Stimulated activated naive CD8-positive, alpha-beta T cell treated with anti-CD3 and anti-CD28 coated beads, Interleukin-15, Interleukin-2, amounts not matched to agents 100 U/mL and 50 U/mL, for 24 hours (primary cell): ENCODE measurements at regions not wholly inside any gene's neighbourhood (a gene's known extent, or its start where the extent isn't known, plus 50 kb on each side); places are given as distances from the start of the nearest gene placed in this dataset.
"Not testable (repeated sequence)": the region's sequence is repeated elsewhere in the genome, so short reads cannot be mapped to it uniquely, and the experiment has no call there.

Experiments
- ATAC-seq: fragments of 150-1000 bp; cut with Tn5 transposase; one replicate; pipeline ENCODE4 v1.10.0; 2021
- DNase-seq: peaks from one replicate; pipeline ENCODE4 v3.0.0; 2021

DNA sequence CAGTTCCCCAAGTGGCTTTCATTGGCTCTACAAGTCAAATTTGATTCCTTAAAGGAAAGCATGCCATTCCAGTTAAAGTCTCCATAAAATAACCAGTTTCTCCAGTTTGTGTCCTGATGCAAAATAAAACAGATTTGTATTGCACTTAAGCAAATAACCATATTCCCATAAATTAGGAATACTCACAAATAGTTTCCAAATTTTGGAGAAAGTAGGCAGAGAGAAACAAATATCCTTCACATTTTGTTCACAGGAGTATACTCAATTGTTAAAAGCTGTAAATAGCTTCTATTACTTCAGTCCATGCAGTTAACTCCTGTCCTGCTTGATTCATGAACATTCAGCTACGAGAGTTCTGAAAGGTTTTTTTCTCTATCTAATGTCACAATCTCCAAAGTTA lies 281.4 kb upstream of the RGS17 start:
- ATAC-seq (no peak), DNase-seq (no peak)

DNA sequence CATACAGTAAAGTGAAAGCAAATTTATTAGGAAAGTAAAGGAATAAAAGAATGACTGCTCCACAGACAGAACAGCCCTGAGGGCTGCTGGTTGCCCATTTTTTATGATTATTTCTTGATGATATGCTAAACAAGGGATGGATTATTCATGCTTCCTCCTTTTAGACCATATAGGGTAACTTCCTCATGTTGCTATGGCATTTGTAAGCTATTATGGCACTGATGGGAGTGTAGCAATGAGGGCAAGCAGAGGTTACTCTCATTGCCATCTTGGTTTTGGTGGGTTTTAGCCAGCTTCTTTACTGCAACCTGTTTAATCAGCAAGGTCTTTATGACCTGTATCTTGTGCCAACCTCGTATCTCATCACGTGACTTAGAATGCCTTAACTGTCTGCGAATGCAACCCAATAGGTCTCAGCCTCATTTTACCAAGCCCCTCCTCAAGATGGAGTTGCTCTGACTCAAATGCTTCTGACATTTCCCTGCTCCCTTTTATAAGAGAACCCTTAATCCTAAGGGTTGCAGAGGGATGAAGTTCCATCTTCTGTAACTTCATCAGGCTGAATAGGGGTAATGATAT lies 280.1 kb upstream of the RGS17 start:
- ATAC-seq: no peak
- DNase-seq: no peak

DNA sequence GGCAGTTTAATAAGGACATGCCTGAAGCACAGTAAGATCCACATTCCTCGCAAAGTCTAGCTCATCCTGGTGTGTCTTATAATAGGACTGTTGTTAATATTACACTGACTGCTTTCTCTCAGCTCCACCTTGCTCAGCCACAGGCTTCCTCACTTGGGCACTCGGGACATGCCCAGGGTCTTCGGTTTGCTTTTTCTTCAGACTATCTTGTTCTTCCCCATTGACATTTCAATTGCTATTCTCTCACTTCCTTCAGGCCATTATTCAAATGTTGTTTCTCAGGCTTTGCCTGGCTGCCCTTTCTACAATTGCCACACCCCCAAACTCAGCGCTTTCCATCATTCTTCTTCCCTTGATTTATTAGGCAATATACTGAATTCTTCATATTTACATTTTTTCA lies 274.8 kb upstream of the RGS17 start:
- no peak for DNase-seq
- ATAC-seq: no peak

DNA sequence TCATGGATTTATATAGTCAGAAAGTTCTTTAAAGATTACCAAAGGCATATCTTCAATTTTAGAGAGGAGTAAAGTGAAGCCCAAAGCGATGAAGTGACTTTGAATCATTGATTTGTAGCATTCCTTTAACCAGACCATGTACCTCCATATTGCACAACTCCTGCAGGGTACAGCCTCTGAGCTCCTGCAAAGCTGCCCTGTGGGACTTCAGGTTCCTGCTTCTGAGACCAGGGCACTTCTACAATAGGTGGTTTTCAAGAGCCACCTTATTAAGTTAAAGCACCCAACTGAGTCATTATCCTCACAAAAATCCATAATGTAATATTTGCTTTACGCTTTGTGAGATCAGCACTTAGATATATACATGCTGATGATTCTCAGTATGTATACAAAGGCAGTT lies 270.7 kb upstream of the RGS17 start:
- ATAC-seq (no peak), DNase-seq (no peak)

DNA sequence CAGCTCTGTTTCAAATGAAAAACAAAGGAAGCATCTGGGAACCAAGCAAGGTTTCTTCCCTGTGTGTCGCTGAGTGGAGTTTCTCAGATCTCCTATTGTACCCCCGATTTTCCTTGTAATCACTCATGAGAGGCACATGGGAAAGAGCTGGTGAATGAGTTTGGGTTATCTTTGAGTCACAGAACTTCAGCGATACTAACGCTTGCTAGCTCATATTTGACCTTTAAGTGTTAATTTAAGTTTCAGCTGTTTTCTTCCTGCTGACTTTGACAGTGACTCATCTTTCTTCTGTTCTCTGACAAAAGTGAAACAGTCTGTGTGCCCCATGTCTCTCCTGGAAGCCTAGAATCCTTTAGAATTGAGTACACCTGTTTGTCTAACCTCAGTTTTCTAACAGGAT lies 261.1 kb upstream of the RGS17 start:
- ATAC-seq (no peak), DNase-seq (no peak)

DNA sequence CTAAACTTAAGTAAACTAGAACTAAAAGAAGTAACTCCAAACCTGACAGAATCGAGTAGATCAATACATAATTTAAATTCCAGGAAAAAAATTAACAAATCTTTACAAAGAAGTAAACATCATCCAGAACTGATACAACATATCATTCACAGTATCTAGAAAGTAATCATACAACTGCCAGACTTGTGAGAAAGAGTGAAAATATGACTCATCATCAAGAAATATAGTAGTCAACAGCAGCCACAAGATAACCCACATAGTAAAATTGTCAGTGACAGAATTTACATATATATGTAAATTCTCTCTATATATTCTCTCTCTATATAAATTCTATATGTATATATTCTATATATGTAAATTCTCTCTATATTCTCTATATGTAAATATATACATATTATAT lies 242.8 kb upstream of the RGS17 start:
- ATAC-seq: no peak
- DNase-seq: no peak

DNA sequence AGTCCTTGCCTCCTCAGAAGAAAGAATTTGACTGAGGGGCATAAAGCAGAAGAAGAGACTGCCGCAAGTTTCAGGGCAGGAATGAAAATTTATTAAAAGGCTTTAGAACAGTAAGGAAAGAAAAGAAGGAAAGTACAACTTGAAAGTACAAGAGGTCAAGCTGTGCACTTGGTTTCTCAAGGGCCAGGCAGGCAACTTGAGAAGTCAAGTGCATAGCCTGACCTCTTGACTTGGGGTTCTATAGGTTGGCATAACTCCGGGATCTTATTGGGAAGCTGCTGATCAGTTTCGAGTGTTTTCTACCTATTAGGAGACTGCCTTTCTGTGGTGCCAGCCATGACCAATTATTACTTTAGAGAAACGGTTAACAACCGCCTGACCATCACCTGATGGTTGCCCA lies 237.0 kb upstream of the RGS17 start:
- no peak for ATAC-seq
- DNase-seq: no peak

DNA sequence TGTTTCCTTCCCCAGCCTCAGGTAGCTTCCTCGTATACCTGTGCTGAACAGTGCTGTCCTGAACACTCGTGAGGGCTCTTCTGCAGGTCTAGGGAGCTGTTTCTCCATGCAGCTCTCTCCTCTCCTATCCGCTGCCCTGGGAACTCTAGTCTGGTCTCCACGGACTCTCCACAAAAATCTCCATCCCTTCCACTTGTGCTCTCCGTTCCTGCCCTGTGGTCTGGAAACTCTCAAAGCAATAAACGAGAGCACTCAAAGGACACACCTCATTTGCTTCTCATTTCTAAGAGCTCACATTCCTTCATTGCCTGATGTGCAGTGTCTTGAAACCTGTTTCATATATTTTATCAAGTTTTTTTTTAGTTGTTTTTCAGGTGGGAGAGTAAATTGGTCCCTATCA lies 235.9 kb upstream of the RGS17 start:
- no peak for DNase-seq
- ATAC-seq: no peak

DNA sequence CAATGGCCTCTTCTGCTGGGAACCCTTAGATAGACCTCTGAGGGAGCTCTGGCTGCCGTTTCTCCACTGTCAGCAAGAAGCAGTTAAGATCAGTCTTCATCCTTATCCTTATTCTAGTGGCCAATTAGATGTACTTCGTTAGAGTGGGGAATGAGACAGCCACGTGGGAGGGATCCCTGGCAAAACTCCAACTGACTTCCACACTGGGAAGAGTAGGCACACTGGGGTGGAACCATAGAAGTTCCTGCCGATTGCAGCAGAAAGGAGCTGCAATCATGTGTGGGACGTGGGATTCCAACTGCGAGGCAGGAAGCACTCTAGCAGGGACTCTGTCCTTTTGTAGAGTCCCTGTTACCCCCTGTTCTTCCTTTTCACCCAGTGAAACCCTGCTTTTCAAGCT lies 226.3 kb upstream of the RGS17 start:
- ATAC-seq: no peak
- DNase-seq: no peak

DNA sequence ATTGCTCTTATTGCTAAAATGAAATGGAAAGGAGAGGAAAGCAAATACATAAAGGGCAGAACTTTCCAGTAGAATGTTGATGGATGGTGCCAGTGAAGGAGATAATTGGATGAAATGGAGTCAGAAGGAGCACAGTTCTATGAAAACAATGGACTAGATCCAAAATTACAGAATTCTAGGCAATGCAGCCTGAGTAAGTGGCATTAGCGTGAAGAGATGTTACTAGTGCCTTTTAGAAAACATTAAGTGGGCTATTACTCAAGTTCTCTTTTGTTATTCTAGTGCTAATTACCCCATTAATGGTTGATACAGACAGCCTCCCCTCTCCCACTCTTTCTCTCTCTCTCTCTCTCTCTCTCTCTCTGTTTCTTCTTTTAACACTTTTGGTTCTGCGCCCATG lies 209.5 kb upstream of the RGS17 start:
- DNase-seq (no peak), ATAC-seq (no peak)

DNA sequence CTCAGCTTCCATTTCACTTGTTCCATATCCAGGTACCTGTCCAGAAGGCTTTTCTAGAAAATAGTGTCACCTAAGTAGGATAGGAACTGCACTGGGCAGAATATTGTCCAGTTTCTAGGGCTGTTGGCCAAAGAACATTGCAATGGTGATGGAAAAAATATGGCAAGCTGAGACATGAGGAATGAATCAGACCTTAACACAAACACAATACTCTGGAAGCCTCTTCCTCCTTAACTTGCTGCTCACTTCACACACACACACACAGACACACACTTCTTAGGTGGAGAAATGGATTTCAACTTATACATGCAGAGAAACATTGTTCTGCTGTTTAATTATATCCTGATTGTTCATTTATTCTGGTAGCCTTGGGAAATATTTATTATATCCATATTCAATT lies 203.0 kb upstream of the RGS17 start:
- no peak for ATAC-seq
- no peak for DNase-seq

DNA sequence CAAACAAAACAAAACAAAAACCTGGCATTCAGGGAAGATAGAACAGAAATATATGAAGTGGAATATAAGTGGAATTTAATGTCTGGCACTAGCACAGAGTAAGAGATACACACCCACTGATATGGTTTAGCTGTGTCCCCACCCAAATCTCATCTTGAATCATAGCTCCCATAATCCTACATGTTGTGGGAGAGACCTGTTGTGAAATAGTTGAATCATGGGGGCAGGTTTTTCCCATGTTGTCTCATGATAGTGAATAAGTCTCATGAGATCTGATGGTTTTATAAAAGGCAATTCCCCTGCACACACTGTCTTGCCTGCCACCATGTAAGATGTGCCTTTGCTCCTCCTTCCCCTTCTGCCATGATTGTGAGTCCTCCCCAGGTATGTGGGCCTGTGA lies 200.1 kb upstream of the RGS17 start:
- ATAC-seq, DNase-seq: not testable (repeated sequence)

DNA sequence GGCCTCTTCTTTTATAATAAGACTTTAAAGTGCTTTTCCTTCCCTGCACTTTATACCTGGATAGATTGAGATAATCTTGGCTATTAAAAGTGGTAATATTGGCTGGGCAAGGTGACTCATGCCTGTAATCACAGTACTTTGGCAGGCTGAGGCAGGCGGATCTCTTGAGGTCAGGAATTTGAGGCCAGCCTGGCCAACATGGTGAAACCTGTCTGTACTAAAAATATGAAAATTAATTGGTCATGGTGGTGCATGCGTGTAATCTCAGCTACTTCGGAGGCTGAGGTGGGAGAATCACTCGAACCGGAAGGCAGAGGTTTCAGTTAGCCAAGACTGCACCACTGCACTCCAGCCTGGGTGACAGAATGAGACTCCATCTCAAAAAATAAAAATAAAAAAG lies 197.1 kb upstream of the RGS17 start:
- ATAC-seq: no peak
- no peak for DNase-seq

DNA sequence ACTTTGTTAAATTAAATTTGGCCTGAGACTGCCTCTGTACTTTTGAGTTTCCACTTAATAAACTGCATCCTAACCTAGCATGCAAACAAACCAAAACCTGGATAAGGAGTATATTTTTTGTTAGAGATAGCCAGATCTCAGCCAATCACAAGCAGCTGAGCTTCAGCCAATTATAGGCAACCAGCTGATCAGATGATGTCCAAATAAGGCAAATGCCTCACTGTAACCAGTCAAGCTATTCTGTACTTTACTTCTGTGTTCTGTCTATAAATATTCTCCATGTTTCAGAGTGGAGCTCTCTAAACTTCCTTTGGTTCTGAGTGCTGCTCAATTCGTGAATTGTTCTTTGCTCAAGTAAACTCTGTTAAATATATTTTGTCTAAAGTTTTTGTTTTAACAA lies 194.6 kb upstream of the RGS17 start:
- DNase-seq: no peak
- no peak for ATAC-seq

DNA sequence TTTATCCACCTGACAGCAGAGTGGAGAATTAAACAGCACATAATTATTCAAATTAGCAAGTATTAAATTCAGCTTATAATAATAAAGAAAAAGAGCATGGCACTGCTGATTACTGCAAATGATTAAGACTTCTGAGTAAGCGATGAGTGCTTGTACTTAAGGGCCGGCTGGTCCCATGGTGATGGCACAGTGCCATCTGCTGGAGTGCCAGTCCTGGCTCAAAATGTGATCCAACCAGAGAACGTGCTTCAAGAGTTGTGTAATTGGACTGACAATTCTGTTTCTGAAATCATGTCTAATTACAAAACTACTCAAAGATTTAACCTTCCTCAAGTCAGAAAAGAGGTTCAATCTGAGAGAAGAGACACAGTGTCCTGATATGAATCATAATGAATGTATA lies 181.6 kb upstream of the RGS17 start:
- ATAC-seq: no peak
- DNase-seq: peak; percentile 30

DNA sequence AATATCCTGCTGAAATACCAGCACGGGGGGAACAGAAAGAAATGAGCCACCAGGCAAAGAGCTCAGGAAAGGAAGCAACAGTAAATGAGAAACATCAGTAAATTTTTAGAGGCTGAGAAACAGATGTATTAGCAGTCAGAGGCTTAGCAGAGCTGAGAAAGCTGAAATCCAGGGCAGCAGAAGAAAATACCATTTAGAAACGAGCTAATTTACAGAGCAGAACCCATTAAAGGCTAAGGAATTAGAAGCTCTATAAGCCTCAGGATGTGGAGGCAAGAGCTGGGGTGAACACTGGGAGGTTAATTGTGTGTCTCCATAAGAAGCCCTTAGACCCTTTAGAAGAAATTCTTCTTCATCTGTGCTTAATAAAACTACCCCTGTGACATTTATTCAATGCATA lies 178.6 kb upstream of the RGS17 start:
- ATAC-seq (no peak), DNase-seq (no peak)

DNA sequence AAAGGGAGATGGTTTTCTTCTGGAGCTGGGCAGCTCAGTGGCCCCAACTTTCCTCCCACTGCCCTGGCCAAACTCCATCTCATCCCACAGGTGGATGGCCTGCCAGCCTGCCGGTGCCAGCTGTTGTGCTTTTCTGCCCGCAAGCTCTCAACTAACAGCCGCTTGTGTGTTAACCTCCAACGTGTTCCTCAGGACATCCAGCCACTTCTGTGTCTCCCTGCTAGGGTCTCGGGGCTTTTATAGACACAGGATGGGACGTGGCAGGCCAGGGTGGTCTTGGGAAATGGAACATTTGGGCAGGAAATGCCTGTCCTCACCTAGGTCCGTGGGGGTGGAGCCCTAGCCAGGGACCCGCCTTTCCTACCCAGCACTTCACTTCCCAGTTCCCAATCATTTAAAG lies 171.1 kb upstream of the RGS17 start:
- no peak for ATAC-seq

DNA sequence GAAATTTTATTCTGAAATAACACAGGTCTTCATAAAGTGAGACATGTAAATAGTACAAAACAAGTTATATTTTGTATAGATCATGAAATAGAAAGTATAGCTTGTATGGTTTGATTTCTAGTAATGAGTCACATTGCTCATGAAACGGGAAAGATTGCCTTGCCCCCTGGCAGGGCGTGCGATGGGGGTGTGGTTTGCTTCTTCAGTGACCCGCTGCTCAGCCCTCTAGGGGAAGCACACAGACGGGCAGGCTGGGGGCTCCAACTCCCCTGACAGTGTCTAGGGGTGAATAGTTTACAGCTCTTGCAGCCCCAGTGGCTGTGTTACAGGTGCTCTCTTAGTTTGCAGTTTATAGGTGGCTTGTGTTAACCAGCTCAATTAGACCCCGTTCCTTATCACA lies 170.5 kb upstream of the RGS17 start:
- ATAC-seq (no peak), DNase-seq (no peak)

More for the DNA sequence above, 171.1 kb upstream of the RGS17 start:
- no peak for DNase-seq

DNA sequence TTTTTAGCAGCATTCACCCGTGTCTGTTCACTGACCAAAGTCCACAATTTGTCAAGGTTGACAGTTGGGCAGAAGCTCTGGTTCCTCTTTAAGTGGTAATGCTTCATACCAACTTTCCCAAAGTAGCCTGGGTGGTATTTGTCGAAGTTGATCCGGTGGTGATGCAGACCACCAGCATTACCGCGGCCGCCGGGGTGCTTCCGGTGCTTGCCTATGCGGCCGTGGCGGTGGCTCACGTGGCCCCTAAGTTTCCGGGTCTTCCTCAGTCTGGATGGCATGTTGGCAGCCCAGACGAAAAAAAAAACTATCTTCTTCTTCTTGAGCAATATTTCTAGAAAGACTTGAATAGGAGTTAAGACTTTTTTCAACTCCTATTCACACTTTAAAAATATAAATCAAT lies 151.4 kb upstream of the RGS17 start:
- ATAC-seq, DNase-seq: not testable (repeated sequence)

DNA sequence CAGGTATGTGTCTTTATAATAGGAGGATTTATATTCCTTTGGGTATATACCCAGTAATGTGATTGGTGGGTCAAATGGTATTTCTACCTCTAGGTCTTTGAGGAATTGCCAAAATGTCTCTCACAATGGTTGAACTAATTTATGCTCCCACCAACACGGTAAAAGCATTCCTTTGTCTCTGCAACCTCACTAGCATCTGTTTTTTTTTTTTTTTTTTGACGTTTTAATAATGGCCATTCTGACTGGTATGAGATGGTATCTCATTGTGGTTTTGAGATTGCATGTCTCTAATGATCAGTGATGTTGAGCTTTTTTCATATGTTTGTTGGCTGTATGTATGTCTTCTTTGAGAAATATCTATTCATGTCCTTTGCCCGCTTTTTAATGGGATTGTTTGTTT lies 144.9 kb upstream of the RGS17 start:
- ATAC-seq (no peak), DNase-seq (no peak)

DNA sequence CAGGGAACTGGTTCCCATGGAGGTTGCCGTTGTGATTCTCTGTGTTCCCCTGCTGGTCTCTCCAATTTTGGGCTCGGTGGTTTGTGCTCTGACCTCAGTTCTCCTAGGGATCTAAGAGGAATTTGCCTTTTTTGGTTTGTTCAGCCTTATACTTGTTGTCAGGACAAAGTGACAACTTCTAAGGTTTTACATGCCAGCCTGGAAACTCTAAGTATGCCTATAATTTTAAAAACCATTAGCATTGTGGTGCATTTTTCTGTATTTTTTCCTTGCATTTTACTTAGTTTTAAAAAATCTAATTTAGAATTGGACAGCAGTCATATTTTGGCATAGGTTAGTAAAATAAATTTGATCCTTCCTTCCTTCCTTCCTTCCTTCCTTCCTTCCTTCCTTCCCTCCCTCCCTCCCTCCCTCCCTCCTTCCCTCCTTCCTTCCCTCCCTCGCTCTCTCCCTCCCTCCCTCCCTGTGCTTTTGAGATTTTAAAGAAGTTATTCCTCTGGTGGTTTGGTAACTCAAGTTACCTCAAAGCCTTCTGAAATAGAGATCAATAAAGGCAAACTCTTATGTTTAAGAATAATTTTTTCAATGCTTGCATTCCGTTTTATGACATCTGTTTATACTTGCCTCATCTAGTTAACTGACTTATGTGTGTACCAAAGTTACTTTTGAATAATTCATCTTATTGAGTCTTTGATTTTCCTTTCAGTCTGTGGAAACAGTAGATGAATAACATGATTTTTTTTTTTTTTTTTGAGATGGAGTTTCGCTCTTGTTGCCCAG lies 141.3 kb upstream of the RGS17 start:
- DNase-seq (no peak), ATAC-seq (no peak)

DNA sequence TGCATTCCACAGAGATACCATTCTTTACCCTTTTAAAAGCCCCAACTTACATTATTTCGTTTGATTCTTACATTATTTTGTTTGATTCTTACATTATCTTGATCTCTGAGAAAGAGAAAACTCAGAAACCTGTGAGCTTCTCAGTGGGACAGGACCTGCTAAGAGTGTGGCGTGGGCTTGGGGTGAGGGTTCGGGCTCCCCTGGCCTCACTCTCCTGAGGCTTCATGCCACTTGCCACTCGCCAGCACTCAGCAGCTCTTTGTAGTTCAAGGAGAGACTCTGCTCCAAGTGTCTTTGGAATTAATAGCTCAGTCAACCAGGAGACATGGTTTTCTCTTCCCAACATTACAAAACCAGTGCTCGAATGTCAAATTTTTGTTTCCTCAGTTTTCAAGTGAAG lies 132.4 kb upstream of the RGS17 start:
- no peak for ATAC-seq
- DNase-seq: no peak

DNA sequence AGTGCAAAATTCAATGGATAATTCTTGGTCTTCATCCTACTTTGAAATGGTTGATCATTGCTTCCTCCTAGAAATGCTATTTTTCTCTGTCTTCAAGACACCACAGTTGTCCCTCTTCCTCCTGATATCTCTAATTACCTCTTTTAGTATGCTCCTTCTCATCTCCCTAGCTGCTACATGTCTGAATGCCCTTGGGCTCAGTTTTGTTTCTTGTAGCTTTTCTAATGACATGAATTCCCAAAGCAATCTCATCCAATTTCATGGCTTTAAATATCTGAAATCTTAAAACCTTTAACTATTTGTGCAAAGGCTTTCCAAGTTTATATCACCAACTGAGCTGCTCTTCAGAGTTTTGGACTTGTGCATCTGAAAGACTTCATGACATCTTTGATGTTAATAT lies 120.2 kb upstream of the RGS17 start:
- ATAC-seq (no peak), DNase-seq (no peak)

DNA sequence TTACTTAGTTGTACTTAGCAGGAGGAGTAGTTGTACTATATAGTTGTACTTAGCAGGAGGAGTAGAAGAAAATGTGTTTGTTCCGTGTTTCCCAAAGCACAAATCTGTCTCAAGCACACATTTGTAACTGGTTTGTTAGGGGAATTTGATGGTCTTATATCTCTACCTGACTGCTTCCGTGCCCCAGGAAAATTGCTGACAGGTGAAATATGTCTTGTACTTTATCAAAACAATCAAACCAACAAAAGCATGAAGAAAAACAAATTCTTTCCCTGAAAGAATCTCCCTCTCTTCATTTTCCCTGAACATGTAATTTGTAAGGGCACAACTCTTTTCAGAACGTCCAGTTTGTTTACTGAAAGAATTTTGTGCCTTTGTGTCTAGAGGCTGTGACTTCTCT lies 106.6 kb upstream of the RGS17 start:
- ATAC-seq (no peak), DNase-seq (no peak)
